ENCODE measurements at regions not wholly inside any gene's neighbourhood (a gene's known extent, or its start where the extent isn't known, plus 50 kb on each side); places are given as distances from the start of the nearest gene placed in this dataset.

- no peak for DNase-seq (ENCODE audit: low read depth)
- H3K4me3 ChIP-seq (ENCODE audit: control insufficient read depth, low read depth, low read length) = no peak overlapping the region
- no peak for TF ChIP-seq CTCF (IDR thresholded peaks at IDR 0.05; ENCODE audit: control insufficient read depth, insufficient read depth, low read depth, low read length, missing control alignments)
These were observed 352.6 kb downstream of the VRK1 start for GRCh38 chr14:97149775-97150174.

GRCh38 chr14:97153527-97153926 lies 356.3 kb downstream of the VRK1 start:
- no peak for DNase-seq (ENCODE audit: low read depth)
- no peak for TF ChIP-seq CTCF (IDR thresholded peaks at IDR 0.05; ENCODE audit: control insufficient read depth, insufficient read depth, low read depth, low read length, missing control alignments)
- H3K4me3 ChIP-seq (ENCODE audit: control insufficient read depth, low read depth, low read length) = no peak overlapping the region

- DNase-seq (ENCODE audit: low read depth) = no peak
These were observed 358.1 kb downstream of the VRK1 start for GRCh38 chr14:97155320-97155719.

GRCh38 chr14:97155814-97156213 lies 358.6 kb downstream of the VRK1 start:
- no peak for TF ChIP-seq CTCF (IDR thresholded peaks at IDR 0.05; ENCODE audit: control insufficient read depth, insufficient read depth, low read depth, low read length, missing control alignments)
- no peak overlapping the region for H3K4me3 ChIP-seq (ENCODE audit: control insufficient read depth, low read depth, low read length)

More at GRCh38 chr14:97155320-97155719, 358.1 kb downstream of the VRK1 start:
- TF ChIP-seq CTCF (IDR thresholded peaks at IDR 0.05; ENCODE audit: control insufficient read depth, insufficient read depth, low read depth, low read length, missing control alignments) = no peak
- no peak overlapping the region for H3K4me3 ChIP-seq (ENCODE audit: control insufficient read depth, low read depth, low read length)

GRCh38 chr14:97156705-97157104 lies 359.5 kb downstream of the VRK1 start:
- no peak for DNase-seq (ENCODE audit: low read depth)
- no peak overlapping the region for H3K4me3 ChIP-seq (ENCODE audit: control insufficient read depth, low read depth, low read length)
- TF ChIP-seq CTCF (IDR thresholded peaks at IDR 0.05; ENCODE audit: control insufficient read depth, insufficient read depth, low read depth, low read length, missing control alignments) = no peak

More at GRCh38 chr14:97155814-97156213, 358.6 kb downstream of the VRK1 start:
- DNase-seq (ENCODE audit: low read depth) = no peak

- H3K4me3 ChIP-seq (ENCODE audit: control insufficient read depth, low read depth, low read length) = no peak overlapping the region
- DNase-seq (ENCODE audit: low read depth) = no peak
- TF ChIP-seq CTCF (IDR thresholded peaks at IDR 0.05; ENCODE audit: control insufficient read depth, insufficient read depth, low read depth, low read length, missing control alignments) = no peak
These were observed 360.9 kb downstream of the VRK1 start for GRCh38 chr14:97158102-97158501.

- DNase-seq (ENCODE audit: low read depth) = no peak
- TF ChIP-seq CTCF (IDR thresholded peaks at IDR 0.05; ENCODE audit: control insufficient read depth, insufficient read depth, low read depth, low read length, missing control alignments) = no peak
- H3K4me3 ChIP-seq (ENCODE audit: control insufficient read depth, low read depth, low read length) = no peak overlapping the region
These were observed 361.9 kb downstream of the VRK1 start for GRCh38 chr14:97159124-97159523.

All from AG09309 (cell line).